ENCODE measurements at regions not wholly inside any gene's neighbourhood (a gene's known extent, or its start where the extent isn't known, plus 50 kb on each side); places are given as distances from the start of the nearest gene placed in this dataset.

GRCh38 chr5:104327801-104328200 is 765.2 kb upstream of the NUDT12 start:
- H3K79me2 ChIP-seq (ENCODE audit: insufficient read depth, low read length), result no peaks in the 10 kb centered on the region
- no peak overlapping the region for H3K14ac ChIP-seq (ENCODE audit: insufficient read depth, low read length)
- H3K23me2 ChIP-seq (ENCODE audit: insufficient read length, low read depth, low read length, poor library complexity, severe bottlenecking), result no peaks in the 10 kb centered on the region
- Mint-ChIP-seq H3K36me3 (ENCODE audit: insufficient read depth in 1 of 3, low read depth in 3 of 3) (no peaks in the 10 kb centered on the region), H3K27me3 (ENCODE audit: low read depth) (no peaks in the 10 kb centered on the region), H3K9me3 (no peaks in the 10 kb centered on the region), H3K4me1 (no peaks in the 10 kb centered on the region), H3K27ac (no peak overlapping the region), H3K4me3 (no peak overlapping the region)
- DNase-seq, result no peak
- no peak overlapping the region for H4K91ac ChIP-seq (ENCODE audit: insufficient read length, low read depth, low read length)
- no peak overlapping the region for H2BK20ac ChIP-seq (ENCODE audit: low read depth, low read length, poor library complexity, severe bottlenecking)
- H3K4ac ChIP-seq (ENCODE audit: low read depth, low read length), result no peak overlapping the region
- H4K5ac ChIP-seq (ENCODE audit: insufficient read length, low read depth, low read length), result no peak overlapping the region
- H2BK120ac ChIP-seq (ENCODE audit: low read depth, low read length, poor library complexity, severe bottlenecking), result no peak overlapping the region
- no peak overlapping the region for H3T11ph ChIP-seq (ENCODE audit: low read length)
- no peak overlapping the region for H2AFZ ChIP-seq (ENCODE audit: low read length)
- H3K56ac ChIP-seq (ENCODE audit: insufficient read length, low read depth, low read length), result no peak overlapping the region
- H2BK15ac ChIP-seq (ENCODE audit: low read depth, low read length), result no peak overlapping the region
- H3K9ac ChIP-seq (ENCODE audit: extremely low read depth, insufficient read length, low read length), result no peak overlapping the region
- H3K9me3 ChIP-seq (ENCODE audit: control insufficient read depth, low read depth, low read length), result no peaks in the 10 kb centered on the region
- H4K8ac ChIP-seq (replicated peaks; ENCODE audit: insufficient read length, low read depth, low read length), result no peak overlapping the region
- no peak for TF ChIP-seq CTCF (conservative IDR thresholded peaks at IDR 0.05)
- H3K79me1 ChIP-seq (ENCODE audit: insufficient read depth, low read depth, low read length, poor library complexity, severe bottlenecking), result no peaks in the 10 kb centered on the region
- no peaks in the 10 kb centered on the region for H3K4me1 ChIP-seq (ENCODE audit: insufficient read depth, low read length)
- H3K27ac ChIP-seq (ENCODE audit: insufficient read length, low read depth, low read length), result no peak overlapping the region
- no peak overlapping the region for H2AK5ac ChIP-seq (ENCODE audit: insufficient read length, low read length)
- no peak overlapping the region for H2BK12ac ChIP-seq (ENCODE audit: insufficient read length, low read depth, low read length)
- H3K23ac ChIP-seq (ENCODE audit: insufficient read length, low read depth, low read length), result no peak overlapping the region
- no peak overlapping the region for H3K18ac ChIP-seq (ENCODE audit: insufficient read length, low read depth, low read length)
- WGBS (ENCODE audit: extremely low coverage, insufficient read length, low lambda C conversion rate), result no CpG with 5 or more reads among the region's 1 CpG
- no peaks in the 10 kb centered on the region for H4K20me1 ChIP-seq (ENCODE audit: control insufficient read depth, insufficient read depth, insufficient read length)
- H3K4me2 ChIP-seq (ENCODE audit: insufficient read depth, insufficient read length, low read length), result no peak overlapping the region
- H3K27me3 ChIP-seq (ENCODE audit: insufficient read depth, low read length), result no peaks in the 10 kb centered on the region
- H2BK5ac ChIP-seq (ENCODE audit: insufficient read length, low read length), result no peak overlapping the region
